HG03442 (cell line): ENCODE measurements at regions not wholly inside any gene's neighbourhood (a gene's known extent, or its start where the extent isn't known, plus 50 kb on each side); places are given as distances from the start of the nearest gene placed in this dataset.

ENCODE experiments used
- ATAC-seq: cut with Tn5 transposase; IDR thresholded peaks from one replicate; pipeline ENCODE4 v1.9.1; 2021; ENCODE audit warnings: mild to moderate bottlenecking, moderate library complexity; ENCODE audit not compliant: unreplicated experiment

GRCh38 chr1:191866155-191866554 lies 292.1 kb upstream of the RGS18 start:
- ATAC-seq: no peak

GRCh38 chr1:191869790-191870312 lies 288.4 kb upstream of the RGS18 start:
- ATAC-seq: no peak

- no peak for ATAC-seq
These were observed 287.8 kb upstream of the RGS18 start for GRCh38 chr1:191870490-191870889.

GRCh38 chr1:191875994-191876393 lies 282.3 kb upstream of the RGS18 start:
- no peak for ATAC-seq

GRCh38 chr1:191876631-191877030 lies 281.6 kb upstream of the RGS18 start:
- no peak for ATAC-seq

GRCh38 chr1:191882870-191883269 lies 275.4 kb upstream of the RGS18 start:
- ATAC-seq: no peak

- ATAC-seq: peak; percentile 90
These were observed 271.3 kb upstream of the RGS18 start for GRCh38 chr1:191886977-191887376.

- no peak for ATAC-seq
These were observed 269.2 kb upstream of the RGS18 start for GRCh38 chr1:191888996-191889622.

- ATAC-seq: no peak
These were observed 268.6 kb upstream of the RGS18 start for GRCh38 chr1:191889623-191890003.

- ATAC-seq: no peak
These were observed 267.7 kb upstream of the RGS18 start for GRCh38 chr1:191890433-191891088.

GRCh38 chr1:191892716-191893115 lies 265.5 kb upstream of the RGS18 start:
- no peak for ATAC-seq

GRCh38 chr1:191895049-191895448 lies 263.2 kb upstream of the RGS18 start:
- ATAC-seq: no peak

GRCh38 chr1:191895462-191896058 lies 262.7 kb upstream of the RGS18 start:
- no peak for ATAC-seq

GRCh38 chr1:191897134-191897533 lies 261.1 kb upstream of the RGS18 start:
- no peak for ATAC-seq

GRCh38 chr1:191901651-191902050 lies 256.6 kb upstream of the RGS18 start:
- no peak for ATAC-seq

GRCh38 chr1:191904991-191905390 lies 253.3 kb upstream of the RGS18 start:
- no peak for ATAC-seq

- ATAC-seq: no peak
These were observed 252.5 kb upstream of the RGS18 start for GRCh38 chr1:191905781-191906180.

GRCh38 chr1:191907121-191907520 lies 251.1 kb upstream of the RGS18 start:
- no peak for ATAC-seq

- no peak for ATAC-seq
These were observed 248.0 kb upstream of the RGS18 start for GRCh38 chr1:191910245-191910644.

- no peak for ATAC-seq
These were observed 245.7 kb upstream of the RGS18 start for GRCh38 chr1:191912517-191912916.

GRCh38 chr1:191913260-191913977 lies 244.8 kb upstream of the RGS18 start:
- no peak for ATAC-seq

GRCh38 chr1:191929383-191929782 lies 228.9 kb upstream of the RGS18 start:
- no peak for ATAC-seq
